Nephron progenitor cell (in vitro differentiated cells): ENCODE measurements at regions not wholly inside any gene's neighbourhood (a gene's known extent, or its start where the extent isn't known, plus 50 kb on each side); places are given as distances from the start of the nearest gene placed in this dataset.

Source experiments
- DNase-seq: peaks from one replicate; pipeline ENCODE4 v3.0.0; 2021
- H3K27ac Mint-ChIP-seq: 2 replicates; pipeline ENCODE4 v1.8.0; 2021; ENCODE audit warnings: mild to moderate bottlenecking, moderate library complexity, mixed read lengths
- H3K27me3 Mint-ChIP-seq: 2 replicates; pipeline ENCODE4 v1.8.0; 2021; ENCODE audit warnings: mild to moderate bottlenecking, low read depth, mixed read lengths; ENCODE audit not compliant: poor library complexity
- H3K36me3 Mint-ChIP-seq: 2 replicates; pipeline ENCODE4 v1.8.0; 2021; ENCODE audit warnings: low read depth, mixed read lengths
- H3K4me1 Mint-ChIP-seq: 2 replicates; pipeline ENCODE4 v1.8.0; 2021; ENCODE audit warnings: mixed read lengths
- H3K4me3 Mint-ChIP-seq: 2 replicates; pipeline ENCODE4 v1.8.0; 2021; ENCODE audit warnings: mild to moderate bottlenecking, moderate library complexity, mixed read lengths
- H3K9me3 Mint-ChIP-seq: 2 replicates; pipeline ENCODE4 v1.8.0; 2021; ENCODE audit warnings: mild to moderate bottlenecking, moderate library complexity, mixed read lengths
- TF ChIP-seq, protein P1 (sequence below): fragments of 200-600 bp; sonication (generic); IDR thresholded peaks from 2 replicates; pipeline ENCODE4 v1.5.0; 2021; ENCODE audit warnings: antibody characterized with exemption

DNA sequence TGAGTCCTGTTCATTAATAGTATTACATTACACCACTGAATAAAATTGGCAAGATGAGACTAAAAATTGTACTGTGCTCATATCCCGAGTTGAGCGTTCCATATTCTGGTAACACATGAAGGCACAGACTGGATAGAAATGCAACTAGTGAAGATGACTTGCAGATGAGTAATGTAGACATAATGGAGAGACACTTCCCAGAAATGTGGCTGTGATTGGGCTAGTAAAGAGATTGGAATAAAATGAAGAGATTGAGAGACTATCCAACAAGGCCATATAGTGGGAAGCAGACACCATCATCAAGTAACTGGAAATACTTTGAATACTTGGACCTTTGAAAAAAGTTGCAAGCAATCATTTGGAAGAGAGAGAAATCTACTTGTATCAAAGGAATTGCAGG, 77.3 kb downstream of the DCAF8L1 start:
- H3K36me3 Mint-ChIP-seq, result no peaks in the 10 kb centered on the region
- H3K9me3 Mint-ChIP-seq, result peaks cover 29% of the 10 kb centered on the region
- TF ChIP-seq, protein P1, sequence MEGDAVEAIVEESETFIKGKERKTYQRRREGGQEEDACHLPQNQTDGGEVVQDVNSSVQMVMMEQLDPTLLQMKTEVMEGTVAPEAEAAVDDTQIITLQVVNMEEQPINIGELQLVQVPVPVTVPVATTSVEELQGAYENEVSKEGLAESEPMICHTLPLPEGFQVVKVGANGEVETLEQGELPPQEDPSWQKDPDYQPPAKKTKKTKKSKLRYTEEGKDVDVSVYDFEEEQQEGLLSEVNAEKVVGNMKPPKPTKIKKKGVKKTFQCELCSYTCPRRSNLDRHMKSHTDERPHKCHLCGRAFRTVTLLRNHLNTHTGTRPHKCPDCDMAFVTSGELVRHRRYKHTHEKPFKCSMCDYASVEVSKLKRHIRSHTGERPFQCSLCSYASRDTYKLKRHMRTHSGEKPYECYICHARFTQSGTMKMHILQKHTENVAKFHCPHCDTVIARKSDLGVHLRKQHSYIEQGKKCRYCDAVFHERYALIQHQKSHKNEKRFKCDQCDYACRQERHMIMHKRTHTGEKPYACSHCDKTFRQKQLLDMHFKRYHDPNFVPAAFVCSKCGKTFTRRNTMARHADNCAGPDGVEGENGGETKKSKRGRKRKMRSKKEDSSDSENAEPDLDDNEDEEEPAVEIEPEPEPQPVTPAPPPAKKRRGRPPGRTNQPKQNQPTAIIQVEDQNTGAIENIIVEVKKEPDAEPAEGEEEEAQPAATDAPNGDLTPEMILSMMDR, result no peak
- H3K27ac Mint-ChIP-seq, result no peak overlapping the region
- no peak overlapping the region for H3K4me3 Mint-ChIP-seq
- no peaks in the 10 kb centered on the region for H3K27me3 Mint-ChIP-seq
- DNase-seq, result no peak
- H3K4me1 Mint-ChIP-seq, result no peaks in the 10 kb centered on the region

DNA sequence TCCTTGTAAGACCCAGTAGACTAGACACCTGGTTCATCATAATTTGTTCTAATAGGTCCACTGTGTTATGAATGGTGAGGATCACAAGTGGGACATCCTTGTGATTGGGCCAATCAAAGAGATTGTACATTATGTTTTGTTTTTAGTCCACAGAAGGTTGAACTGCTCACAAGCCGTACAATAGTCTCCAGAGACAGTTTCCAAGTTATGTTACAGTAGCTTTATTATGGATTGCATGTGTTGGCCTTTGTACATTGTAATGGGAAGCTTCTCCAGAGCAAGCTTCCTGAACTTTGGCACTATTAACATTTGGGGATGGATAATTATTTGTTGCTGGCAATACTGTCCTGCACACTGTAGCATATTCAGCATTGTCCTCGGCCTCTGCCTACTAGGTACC, 86.1 kb downstream of the MAGEB10 start:
- Mint-ChIP-seq H3K4me3 (no peak overlapping the region), H3K27ac (no peak overlapping the region), H3K4me1 (no peaks in the 10 kb centered on the region), H3K27me3 (no peaks in the 10 kb centered on the region), H3K9me3 (peaks cover 34% of the 10 kb centered on the region), H3K36me3 (no peaks in the 10 kb centered on the region)
- DNase-seq, result no peak
- TF ChIP-seq, protein P1, result no peak

DNA sequence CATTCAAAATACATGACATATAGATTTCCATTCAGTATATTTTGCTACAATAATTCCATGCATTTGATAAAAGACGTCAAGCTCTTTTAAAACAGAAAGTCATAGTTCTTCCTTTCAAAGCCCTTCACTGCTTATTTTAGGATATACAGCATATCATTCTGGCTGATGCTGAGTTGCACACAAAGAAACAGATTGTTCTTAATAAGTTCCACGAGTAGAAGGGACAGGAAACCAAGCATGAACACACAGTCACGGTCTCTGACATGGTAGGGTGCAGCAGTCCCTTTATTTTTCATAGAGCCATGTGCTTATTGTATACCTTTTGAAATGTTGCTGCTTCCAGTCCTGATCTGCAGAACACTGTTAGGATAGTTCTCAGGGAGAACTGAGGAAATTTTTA, 85.4 kb downstream of the MAGEB10 start:
- H3K27me3 Mint-ChIP-seq, result no peaks in the 10 kb centered on the region
- H3K4me3 Mint-ChIP-seq, result no peak overlapping the region
- H3K27ac Mint-ChIP-seq, result no peak overlapping the region

DNA sequence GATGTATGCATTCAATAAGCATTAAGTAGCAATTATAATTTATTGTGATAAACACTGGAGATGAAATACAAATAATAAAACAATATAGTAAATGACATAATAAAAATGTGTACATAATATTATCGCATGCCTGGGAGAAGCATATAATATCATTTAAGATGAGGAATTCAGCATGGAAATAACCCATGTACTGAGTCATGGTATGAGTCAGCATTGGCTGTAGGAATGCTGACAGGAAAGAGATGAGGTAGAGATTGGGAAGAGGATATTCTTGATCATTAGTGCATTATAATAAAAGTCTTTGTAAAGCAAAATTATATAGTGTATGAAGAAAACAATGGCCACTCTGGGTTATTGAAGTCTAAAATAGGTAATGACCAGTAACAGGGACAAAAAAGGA, 82.8 kb downstream of the MAGEB10 start:
- Mint-ChIP-seq H3K36me3 (no peaks in the 10 kb centered on the region), H3K27ac (no peak overlapping the region)
- no peak for DNase-seq

More for the DNA sequence above, 85.4 kb downstream of the MAGEB10 start:
- Mint-ChIP-seq H3K36me3 (no peaks in the 10 kb centered on the region), H3K4me1 (no peaks in the 10 kb centered on the region), H3K9me3 (peaks cover 35% of the 10 kb centered on the region)
- no peak for DNase-seq
- TF ChIP-seq, protein P1, result no peak

DNA sequence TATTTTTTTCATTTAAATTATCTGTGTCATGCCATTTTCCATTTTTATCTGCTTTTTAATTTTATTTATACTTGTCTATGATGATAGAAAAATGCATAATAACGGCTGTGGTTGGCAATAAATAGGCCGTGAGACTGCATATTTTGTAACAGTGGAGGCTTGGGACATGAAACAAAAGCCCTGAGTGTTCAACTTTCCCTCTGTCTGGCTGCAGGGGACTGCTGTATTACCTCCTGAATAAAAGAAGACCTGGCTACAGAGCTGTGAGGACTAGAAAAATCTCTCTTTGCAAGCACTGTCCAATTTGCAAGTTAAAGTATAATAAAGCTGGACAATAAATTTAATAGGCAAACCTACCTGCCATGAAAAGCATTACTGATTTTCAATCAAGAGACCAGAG, 82.1 kb downstream of the MAGEB10 start:
- no peak overlapping the region for H3K4me3 Mint-ChIP-seq
- H3K9me3 Mint-ChIP-seq, result peaks cover 36% of the 10 kb centered on the region
- peaks cover 2% of the 10 kb centered on the region for H3K27me3 Mint-ChIP-seq
- no peak overlapping the region for H3K27ac Mint-ChIP-seq
- TF ChIP-seq, protein P1, result no peak
- DNase-seq, result no peak
- no peaks in the 10 kb centered on the region for H3K36me3 Mint-ChIP-seq
- no peaks in the 10 kb centered on the region for H3K4me1 Mint-ChIP-seq

More for the DNA sequence above, 82.8 kb downstream of the MAGEB10 start:
- Mint-ChIP-seq H3K9me3 (peaks cover 36% of the 10 kb centered on the region), H3K4me1 (no peaks in the 10 kb centered on the region), H3K4me3 (no peak overlapping the region), H3K27me3 (no peaks in the 10 kb centered on the region)
- TF ChIP-seq, protein P1, result no peak

DNA sequence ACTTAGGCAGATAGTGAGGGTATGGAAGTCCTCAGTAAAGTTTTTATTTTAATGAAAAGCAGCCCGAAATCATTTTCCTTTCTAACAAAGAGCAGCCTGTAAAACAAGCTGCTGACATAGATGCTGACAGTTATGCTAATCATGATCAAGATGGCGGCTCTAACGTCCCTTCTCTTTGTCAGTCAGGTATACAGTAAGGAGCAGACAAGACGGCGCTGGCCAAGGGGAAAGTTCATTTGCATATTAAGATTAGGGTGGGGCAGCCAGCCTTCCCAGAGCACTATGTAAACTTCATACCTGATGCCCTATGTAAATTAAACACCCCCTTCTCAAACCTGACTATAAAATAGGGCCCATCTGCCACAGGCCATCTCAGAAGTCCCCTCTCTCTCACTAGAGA, 76.9 kb downstream of the MAGEB10 start:
- peaks cover 8% of the 10 kb centered on the region for H3K27me3 Mint-ChIP-seq
- H3K9me3 Mint-ChIP-seq, result peaks cover 22% of the 10 kb centered on the region
- TF ChIP-seq, protein P1, result no peak
- H3K4me3 Mint-ChIP-seq, result no peak overlapping the region
- H3K4me1 Mint-ChIP-seq, result no peaks in the 10 kb centered on the region
- no peak for DNase-seq
- H3K27ac Mint-ChIP-seq, result no peak overlapping the region
- no peaks in the 10 kb centered on the region for H3K36me3 Mint-ChIP-seq
